ENCODE measurements at regions not wholly inside any gene's neighbourhood (a gene's known extent, or its start where the extent isn't known, plus 50 kb on each side); places are given as distances from the start of the nearest gene placed in this dataset.
"Not testable (repeated sequence)": the region's sequence is repeated elsewhere in the genome, so short reads cannot be mapped to it uniquely, and the experiment has no call there.

DNA sequence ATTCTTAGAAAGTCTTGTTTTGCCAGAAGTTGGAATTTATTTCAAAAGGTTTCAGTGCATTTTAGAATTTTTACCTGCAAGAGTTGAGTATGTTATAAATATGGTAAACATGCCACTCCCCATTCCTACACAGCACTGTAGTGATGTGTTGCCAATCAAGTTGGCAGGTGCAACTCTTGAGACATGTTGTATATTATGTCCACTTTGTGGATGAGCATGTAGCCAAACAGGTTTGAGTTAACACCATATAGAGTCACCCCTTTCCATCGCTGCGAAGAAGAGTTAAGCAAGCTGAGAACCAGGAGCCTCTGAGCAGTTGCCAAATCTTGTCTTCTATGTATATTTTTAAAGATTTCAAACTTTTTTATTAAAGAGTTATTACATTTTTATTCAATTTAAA is 359.8 kb downstream of the LMO7 start:
- TF ChIP-seq TAF1 (IDR thresholded peaks at IDR 0.05; ENCODE audit: borderline replicate concordance, low read depth, low read length) (no peak), POLR2AphosphoS5 (IDR thresholded peaks at IDR 0.05; ENCODE audit: low read depth, low read length) (no peak), POLR2A (IDR thresholded peaks at IDR 0.05; ENCODE audit: low read depth, low read length) (no peak)
- DNase-seq (ENCODE audit: insufficient read length) (no peak), FAIRE-seq (no peak)

DNA sequence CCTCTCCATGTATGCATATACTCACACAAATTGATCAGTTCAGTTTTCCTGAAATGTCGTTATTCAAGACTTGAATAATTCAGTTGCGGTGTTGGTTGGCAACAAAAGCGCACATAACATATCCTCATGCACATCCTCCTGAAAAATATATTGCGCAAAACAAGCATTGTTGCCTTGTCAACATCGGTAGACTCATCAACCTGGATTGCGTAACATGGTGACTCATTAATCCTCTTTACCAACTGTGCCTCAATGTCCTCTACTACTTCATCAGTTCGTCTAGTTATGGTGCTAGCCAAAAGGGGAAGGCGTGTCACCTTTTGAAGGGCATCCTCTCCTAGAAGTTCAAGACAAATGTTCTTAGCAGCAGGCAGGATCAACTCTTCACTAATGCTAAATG is 357.7 kb downstream of the LMO7 start:
- DNase-seq (ENCODE audit: insufficient read length), result no peak
- TF ChIP-seq POLR2AphosphoS5 (IDR thresholded peaks at IDR 0.05; ENCODE audit: low read depth, low read length) (no peak), TAF1 (IDR thresholded peaks at IDR 0.05; ENCODE audit: borderline replicate concordance, low read depth, low read length) (no peak), POLR2A (IDR thresholded peaks at IDR 0.05; ENCODE audit: low read depth, low read length) (no peak)
- FAIRE-seq, result no peak

DNA sequence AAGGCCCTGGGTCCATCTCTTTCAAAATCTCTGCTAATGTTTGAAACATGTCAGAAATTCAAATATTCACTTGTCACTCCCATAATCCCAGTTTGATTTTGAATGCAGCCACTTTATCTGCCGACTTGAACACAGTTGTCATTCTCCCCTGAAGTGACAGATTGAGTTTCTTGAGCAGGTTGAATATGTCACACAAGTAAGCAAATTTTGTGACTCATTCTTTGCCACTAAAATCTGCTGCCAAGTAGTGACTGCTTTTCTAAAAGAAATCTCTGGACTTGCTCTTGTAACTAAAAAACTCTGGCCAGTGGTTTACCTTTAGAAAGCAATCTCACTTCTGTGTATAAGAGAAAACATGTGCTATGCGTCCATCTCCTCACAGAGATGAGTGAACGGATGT is 357.1 kb downstream of the LMO7 start:
- DNase-seq (ENCODE audit: insufficient read length) (no peak), FAIRE-seq (no peak)
- no peak for TF ChIP-seq POLR2AphosphoS5 (IDR thresholded peaks at IDR 0.05; ENCODE audit: low read depth, low read length)
- no peak for TF ChIP-seq POLR2A (IDR thresholded peaks at IDR 0.05; ENCODE audit: low read depth, low read length)
- TF ChIP-seq TAF1 (IDR thresholded peaks at IDR 0.05; ENCODE audit: borderline replicate concordance, low read depth, low read length), result no peak

DNA sequence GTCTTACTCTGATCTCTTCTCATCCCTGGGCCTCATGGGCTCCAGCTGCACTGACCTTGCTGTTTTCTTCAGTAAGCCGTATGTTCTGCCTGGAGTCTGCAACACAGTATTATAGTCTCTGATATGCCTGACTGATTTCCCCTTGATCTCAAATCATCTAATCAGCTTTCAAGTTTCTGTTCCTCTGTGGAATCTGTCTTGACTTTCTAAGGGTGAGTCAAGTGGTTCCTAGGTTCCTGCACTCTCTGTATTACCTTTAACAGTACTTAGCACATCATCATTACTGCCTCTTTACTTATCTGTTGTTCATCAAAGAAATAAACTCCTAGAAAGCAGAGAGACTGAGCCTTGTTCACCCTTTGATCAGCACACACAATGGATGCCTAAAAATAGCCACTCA is 350.7 kb downstream of the LMO7 start:
- FAIRE-seq, result peak; percentile 70
- TF ChIP-seq POLR2AphosphoS5 (IDR thresholded peaks at IDR 0.05; ENCODE audit: low read depth, low read length) (no peak), TAF1 (IDR thresholded peaks at IDR 0.05; ENCODE audit: borderline replicate concordance, low read depth, low read length) (no peak), POLR2A (IDR thresholded peaks at IDR 0.05; ENCODE audit: low read depth, low read length) (no peak)

DNA sequence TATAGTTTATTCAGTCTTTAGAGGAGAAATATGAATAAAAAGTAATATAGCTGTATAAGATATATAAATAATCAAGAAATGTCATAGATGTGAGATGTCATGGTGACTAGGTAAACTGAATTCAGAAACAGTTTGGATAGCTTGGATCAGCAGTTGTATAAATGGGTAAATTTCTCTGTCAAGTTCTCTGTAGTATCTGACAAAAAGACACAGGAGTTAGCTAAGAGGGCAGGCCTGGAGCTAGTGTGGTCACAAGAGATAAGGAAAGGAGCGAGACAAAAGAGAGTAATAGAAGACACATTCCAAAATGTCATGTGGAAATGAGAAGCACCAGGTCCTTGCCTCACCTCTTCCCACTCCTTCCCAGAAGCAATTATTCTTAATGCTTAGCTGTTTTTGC is 349.0 kb downstream of the LMO7 start:
- no peak for DNase-seq (ENCODE audit: insufficient read length)
- no peak for FAIRE-seq
- no peak for TF ChIP-seq POLR2A (IDR thresholded peaks at IDR 0.05; ENCODE audit: low read depth, low read length)
- no peak for TF ChIP-seq POLR2AphosphoS5 (IDR thresholded peaks at IDR 0.05; ENCODE audit: low read depth, low read length)
- no peak for TF ChIP-seq TAF1 (IDR thresholded peaks at IDR 0.05; ENCODE audit: borderline replicate concordance, low read depth, low read length)

More for the DNA sequence above, 350.7 kb downstream of the LMO7 start:
- DNase-seq (ENCODE audit: insufficient read length), result no peak

DNA sequence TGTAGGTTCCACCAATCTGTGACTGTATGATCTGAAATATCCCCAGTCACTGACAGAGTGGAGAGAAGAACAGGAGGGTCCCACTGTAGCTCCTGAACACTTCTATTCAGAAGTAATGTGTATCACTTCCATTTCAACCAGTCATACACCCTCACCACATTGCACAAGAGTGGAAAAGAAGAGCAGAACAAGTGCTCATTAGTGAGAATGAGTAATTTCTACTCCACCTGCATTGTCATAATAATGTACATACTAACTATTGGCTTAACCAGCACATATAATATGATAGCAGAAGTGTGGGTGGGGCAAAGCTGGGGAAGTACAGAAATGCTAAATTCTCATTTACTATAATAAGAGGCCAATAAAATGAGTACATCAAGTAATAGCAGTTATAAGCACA is 342.7 kb downstream of the LMO7 start:
- DNase-seq (ENCODE audit: insufficient read length) (no peak), FAIRE-seq (no peak)
- no peak for TF ChIP-seq TAF1 (IDR thresholded peaks at IDR 0.05; ENCODE audit: borderline replicate concordance, low read depth, low read length)
- TF ChIP-seq POLR2A (IDR thresholded peaks at IDR 0.05; ENCODE audit: low read depth, low read length), result no peak
- no peak for TF ChIP-seq POLR2AphosphoS5 (IDR thresholded peaks at IDR 0.05; ENCODE audit: low read depth, low read length)

DNA sequence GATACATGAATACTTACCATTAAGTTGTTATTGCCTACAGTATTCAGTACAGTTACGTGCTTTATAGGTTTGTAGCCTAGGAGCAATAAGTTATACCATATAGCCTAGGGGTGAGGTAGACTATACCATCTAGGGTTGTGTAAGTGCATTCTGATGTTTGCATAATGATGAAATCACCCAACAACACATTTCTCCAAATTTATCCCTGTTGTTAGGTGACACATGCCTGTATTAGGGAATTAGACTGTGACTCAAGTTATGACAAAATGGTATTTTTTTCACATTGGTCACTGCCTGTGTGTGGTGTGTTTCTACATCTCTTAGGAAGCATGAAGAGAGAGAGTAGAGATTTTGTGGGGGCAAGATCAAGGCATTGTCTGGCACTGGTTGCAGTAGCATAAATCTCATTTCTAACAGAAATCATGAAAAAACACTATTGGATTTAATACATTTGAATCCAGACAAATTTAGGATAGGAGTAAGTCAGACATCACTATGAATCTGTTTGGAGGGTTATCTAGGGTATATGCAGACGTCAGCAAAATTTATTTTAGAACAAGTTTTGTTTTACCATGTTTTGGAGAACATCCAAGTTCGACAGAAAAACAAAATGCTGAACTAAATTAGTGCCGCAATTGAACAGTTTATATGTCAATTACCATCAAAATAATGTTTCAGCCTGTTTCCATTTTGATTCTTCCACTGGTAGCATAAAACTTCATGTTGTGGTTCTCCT is 332.1 kb downstream of the LMO7 start:
- FAIRE-seq (no peak), DNase-seq (ENCODE audit: insufficient read length) (no peak)
- TF ChIP-seq TAF1 (IDR thresholded peaks at IDR 0.05; ENCODE audit: borderline replicate concordance, low read depth, low read length) (no peak), POLR2A (IDR thresholded peaks at IDR 0.05; ENCODE audit: low read depth, low read length) (no peak), POLR2AphosphoS5 (IDR thresholded peaks at IDR 0.05; ENCODE audit: low read depth, low read length) (no peak)

DNA sequence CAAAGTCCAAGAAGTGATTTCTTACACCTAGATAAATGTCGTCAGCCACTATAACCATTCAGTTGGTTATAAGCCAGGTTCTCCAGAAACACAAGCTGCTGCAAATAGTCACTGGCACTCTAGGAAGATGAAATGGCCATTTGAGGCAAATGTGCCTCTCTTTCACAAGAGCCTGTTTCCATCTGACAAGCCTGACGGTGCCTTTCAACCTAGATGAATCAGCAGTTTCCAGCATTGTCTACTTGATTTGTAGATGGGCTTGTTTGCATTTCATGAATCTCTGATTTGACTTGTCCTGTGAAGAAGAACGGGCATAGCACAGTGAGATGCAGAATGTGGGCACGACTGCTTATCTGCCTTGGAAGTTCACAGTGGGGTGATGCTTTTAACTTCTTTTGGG is 327.2 kb downstream of the LMO7 start:
- TF ChIP-seq POLR2A (IDR thresholded peaks at IDR 0.05; ENCODE audit: low read depth, low read length), result no peak
- TF ChIP-seq POLR2AphosphoS5 (IDR thresholded peaks at IDR 0.05; ENCODE audit: low read depth, low read length), result no peak
- TF ChIP-seq TAF1 (IDR thresholded peaks at IDR 0.05; ENCODE audit: borderline replicate concordance, low read depth, low read length), result no peak
- DNase-seq (ENCODE audit: insufficient read length) (no peak), FAIRE-seq (peak; percentile 38)

DNA sequence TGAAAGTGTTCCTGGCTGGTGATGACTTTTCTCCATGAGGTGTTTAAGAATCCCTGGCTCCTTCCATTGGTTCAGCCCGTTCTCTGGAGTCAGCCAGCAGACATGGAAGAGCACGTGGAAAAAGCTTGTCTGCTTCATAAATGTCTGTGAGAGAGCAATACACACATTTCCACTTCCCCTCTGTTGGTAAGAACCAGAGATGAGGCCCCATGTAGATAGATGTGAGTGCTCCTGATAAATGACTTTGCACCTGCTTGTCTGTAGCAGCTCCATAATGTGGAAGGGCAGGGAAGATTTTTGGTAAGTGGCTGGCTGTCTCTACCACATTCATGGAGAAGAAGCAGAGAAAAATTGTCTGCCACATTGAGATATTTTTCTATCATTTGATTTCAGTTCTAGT is 325.8 kb downstream of the LMO7 start:
- no peak for TF ChIP-seq TAF1 (IDR thresholded peaks at IDR 0.05; ENCODE audit: borderline replicate concordance, low read depth, low read length)
- no peak for TF ChIP-seq POLR2AphosphoS5 (IDR thresholded peaks at IDR 0.05; ENCODE audit: low read depth, low read length)
- no peak for TF ChIP-seq POLR2A (IDR thresholded peaks at IDR 0.05; ENCODE audit: low read depth, low read length)
- FAIRE-seq (no peak), DNase-seq (ENCODE audit: insufficient read length) (no peak)

DNA sequence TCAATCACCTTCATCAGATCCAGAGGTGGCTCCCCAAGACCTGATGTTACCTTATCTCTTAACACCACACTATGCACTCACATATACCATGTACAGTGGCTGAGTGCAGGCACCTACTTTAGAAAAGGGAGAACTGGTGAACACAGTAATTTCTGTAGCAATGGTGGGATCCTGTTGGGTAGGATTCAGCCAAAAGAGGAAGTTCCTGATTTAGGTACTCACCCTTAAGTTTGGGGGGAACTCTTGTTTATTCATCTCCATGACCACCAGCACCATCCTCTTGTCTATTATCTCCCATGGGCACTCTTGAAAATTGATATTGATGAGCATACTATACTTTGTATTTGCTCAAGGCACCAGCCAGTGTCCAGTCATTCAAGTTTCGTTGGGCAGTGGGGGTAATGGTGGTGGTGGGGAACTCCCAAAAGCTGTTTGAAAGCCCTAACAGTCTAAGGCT is 324.4 kb downstream of the LMO7 start:
- DNase-seq (ENCODE audit: insufficient read length), result peak; percentile 5
- peak; percentile 76 for FAIRE-seq
- TF ChIP-seq POLR2AphosphoS5 (IDR thresholded peaks at IDR 0.05; ENCODE audit: low read depth, low read length) (no peak), POLR2A (IDR thresholded peaks at IDR 0.05; ENCODE audit: low read depth, low read length) (no peak), TAF1 (IDR thresholded peaks at IDR 0.05; ENCODE audit: borderline replicate concordance, low read depth, low read length) (no peak)

DNA sequence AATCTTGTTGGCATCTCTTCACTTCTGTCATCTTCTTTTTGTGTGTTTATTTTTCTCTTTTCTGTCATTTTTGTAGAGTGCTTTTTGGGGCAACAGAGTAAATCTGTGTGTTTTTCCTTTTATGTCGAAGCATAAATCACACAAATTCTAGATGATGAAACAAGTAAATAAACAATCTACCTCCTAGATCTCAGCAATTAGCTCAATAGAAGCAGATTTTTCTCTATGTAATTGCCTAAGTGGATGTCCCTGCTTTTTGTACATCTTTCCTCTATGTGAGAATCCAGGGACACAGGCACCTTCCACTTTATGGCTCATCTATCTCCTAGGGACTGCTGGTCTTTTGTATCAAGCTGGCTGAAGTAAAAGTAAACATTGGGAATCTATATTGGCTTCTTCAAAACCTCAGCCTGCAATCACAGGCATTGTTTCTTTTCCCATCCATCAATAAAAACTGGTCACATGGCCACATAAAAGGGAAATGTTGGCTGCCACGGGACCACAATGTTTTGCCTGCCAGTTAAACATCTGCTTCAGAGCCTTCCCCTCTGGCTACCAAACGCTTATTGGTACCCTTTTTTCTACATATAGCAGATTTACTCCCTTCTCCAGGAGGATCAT is 323.8 kb downstream of the LMO7 start:
- no peak for TF ChIP-seq POLR2A (IDR thresholded peaks at IDR 0.05; ENCODE audit: low read depth, low read length)
- TF ChIP-seq TAF1 (IDR thresholded peaks at IDR 0.05; ENCODE audit: borderline replicate concordance, low read depth, low read length), result no peak
- no peak for TF ChIP-seq POLR2AphosphoS5 (IDR thresholded peaks at IDR 0.05; ENCODE audit: low read depth, low read length)
- DNase-seq (ENCODE audit: insufficient read length) (no peak), FAIRE-seq (no peak)

DNA sequence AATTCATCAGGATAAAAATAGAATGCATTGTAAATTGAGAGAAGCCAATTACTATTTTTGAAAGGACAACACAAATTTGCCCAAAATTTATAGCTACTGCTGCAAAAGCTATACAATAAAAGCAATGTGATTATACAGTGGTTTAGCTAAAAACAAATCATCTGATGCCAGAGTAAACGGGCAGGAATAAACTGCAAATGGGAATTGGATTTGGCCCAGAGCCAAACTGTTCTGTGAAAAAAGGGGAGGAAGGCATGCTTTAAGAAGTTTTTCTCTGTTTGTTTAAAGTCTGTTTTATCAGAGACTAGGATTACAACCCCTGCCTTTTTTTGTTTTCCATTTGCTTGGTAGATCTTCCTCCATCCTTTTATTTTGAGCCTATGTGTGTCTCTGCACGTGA is 317.5 kb downstream of the LMO7 start:
- not testable (repeated sequence) for DNase-seq (ENCODE audit: insufficient read length)

More for the DNA sequence above, 317.5 kb downstream of the LMO7 start:
- FAIRE-seq, result not testable (repeated sequence)
